ENCODE measurements at regions not wholly inside any gene's neighbourhood (a gene's known extent, or its start where the extent isn't known, plus 50 kb on each side); places are given as distances from the start of the nearest gene placed in this dataset.

DNA sequence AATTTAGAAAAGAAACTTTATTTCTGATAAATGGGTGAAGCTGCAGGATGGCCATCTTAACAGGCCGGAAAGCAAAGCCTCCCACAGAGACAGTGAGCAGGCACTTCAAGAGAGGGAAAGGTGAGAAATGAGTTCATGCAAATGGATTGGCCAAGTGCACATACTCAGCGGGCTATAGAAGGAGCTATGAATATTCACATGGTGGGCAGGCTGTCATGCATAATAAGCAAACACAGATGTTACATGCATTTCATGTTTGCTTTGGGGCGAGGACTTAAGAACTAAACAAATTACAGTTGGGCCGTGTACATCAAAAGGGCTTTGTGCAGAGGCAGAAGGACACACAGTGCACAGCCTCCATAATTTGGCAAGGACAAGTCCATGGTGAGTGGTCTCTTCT, 69.8 kb upstream of the MAL start:
- Histone ChIP-seq H3K36me3 (ENCODE audit: control insufficient read depth in 2 of 4, insufficient read depth in 4 of 4, low read length in 3 of 4) (no peaks in the 10 kb centered on the region), H3K4me1 (replicated peaks in 1 of 4; ENCODE audit: control insufficient read depth in 3 of 4, insufficient read depth in 4 of 4, low read length in 3 of 4) (no peaks in the 10 kb centered on the region), H3K27ac (ENCODE audit: low read depth, low read length) (no peak overlapping the region), H2BK20ac (ENCODE audit: low read length) (no peak overlapping the region), H2BK120ac (replicated peaks; ENCODE audit: low read depth, low read length) (no peak overlapping the region), H2AK5ac (ENCODE audit: low read depth, low read length) (no peak overlapping the region), H2BK15ac (ENCODE audit: low read length) (no peak overlapping the region), H3K4me2 (ENCODE audit: insufficient read depth in 1 of 2, low read depth in 2 of 2, low read length in 2 of 2) (no peak overlapping the region), H4K8ac (ENCODE audit: extremely low read depth, insufficient read depth, low read length) (no peak overlapping the region), H3K79me1 (ENCODE audit: low read depth, low read length) (no peaks in the 10 kb centered on the region), H2BK12ac (ENCODE audit: low read depth, low read length) (no peak overlapping the region), H2BK5ac (ENCODE audit: low read depth, low read length) (no peak overlapping the region), H3K14ac (ENCODE audit: insufficient read length) (no peak overlapping the region), H3K79me2 (ENCODE audit: control insufficient read depth in 1 of 2, insufficient read depth in 2 of 2, low read length in 2 of 2) (no peaks in the 10 kb centered on the region), H4K91ac (replicated peaks; ENCODE audit: insufficient read length, low read length) (no peak overlapping the region), H4K20me1 (replicated peaks in 1 of 2; ENCODE audit: control insufficient read depth in 1 of 2, insufficient read depth in 2 of 2, low read length in 2 of 2) (no peaks in the 10 kb centered on the region), H3K23me2 (ENCODE audit: low read depth, low read length) (no peaks in the 10 kb centered on the region), H3K56ac (replicated peaks; ENCODE audit: insufficient read length, low read depth, low read length) (no peak overlapping the region), H3K18ac (ENCODE audit: extremely low read depth, low read length) (no peak overlapping the region), H3K9ac (replicated peaks in 1 of 4; ENCODE audit: extremely low read depth in 1 of 4, low read depth in 3 of 4, low read length in 3 of 4) (no peak overlapping the region), H3K27me3 (replicated peaks in 1 of 4; ENCODE audit: control insufficient read depth in 3 of 4, extremely low read depth in 1 of 4, insufficient read depth in 3 of 4, low read length in 3 of 4) (no peaks in the 10 kb centered on the region), H2AFZ (ENCODE audit: low read length) (no peak overlapping the region), H3K4me3 (ENCODE audit: extremely low read depth in 1 of 4, insufficient read depth in 2 of 4, low read depth in 3 of 4, low read length in 4 of 4) (no peak overlapping the region), H4K5ac (ENCODE audit: insufficient read length, low read depth, low read length) (no peak overlapping the region), H3K23ac (ENCODE audit: insufficient read length) (no peak overlapping the region), H3K4ac (replicated peaks; ENCODE audit: insufficient read length, low read depth, low read length) (no peak overlapping the region), H3K9me3 (ENCODE audit: insufficient read depth in 2 of 2, low read depth in 1 of 2, low read length in 1 of 2) (peaks cover 58 to 62% of the 10 kb centered on the region in 2 experiments)
- DNase-seq (ENCODE audit: low read depth in 1 of 2, low spot score in 2 of 2) (no peak), FAIRE-seq (no peak)
- POLR2A ChIA-PET (ENCODE audit: partially characterized antibody) = no interaction called here
- no peak for TF ChIP-seq BCL11A (IDR thresholded peaks at IDR 0.05; ENCODE audit: low read depth in 2 of 2, low read length in 2 of 2)
- no peak for TF ChIP-seq RAD21 (IDR thresholded peaks at IDR 0.05 in 1 of 2, conservative IDR thresholded peaks at IDR 0.05 in 1 of 2; ENCODE audit: low read depth in 2 of 2, low read length in 2 of 2)
- TF ChIP-seq TCF12 (IDR thresholded peaks at IDR 0.05; ENCODE audit: low read depth, low read length) = no peak
- TF ChIP-seq MAFK (IDR thresholded peaks at IDR 0.05; ENCODE audit: low read depth, low read length) = no peak
- no peak for TF ChIP-seq POU5F1 (IDR thresholded peaks at IDR 0.05; ENCODE audit: low read depth, low read length)
- no peak for TF ChIP-seq GABPA (IDR thresholded peaks at IDR 0.05; ENCODE audit: borderline replicate concordance, insufficient read depth, low read length)
- WGBS, 2 experiments (ENCODE audit: extremely low coverage in 1 of 2, insufficient coverage in 1 of 2, insufficient read length in 1 of 2, insufficient replicate concordance in 2 of 2, low coverage in 1 of 2, low lambda C conversion rate in 2 of 2, missing lambda C conversion rate in 1 of 2) = 82% methylated on average over 4 of the region's 4 CpGs; no CpG with 5 or more reads in 1 of the 2 experiments
- CTCF ChIA-PET (ENCODE audit: partially characterized antibody) = interaction anchor here (1.1 to 1.9 kb wide), 5 partner anchors 9 to 616 kb away, joined by 3 to 4 read pairs (median 3); no protein-coding TSS in a partner anchor
